ENCODE measurements at regions not wholly inside any gene's neighbourhood (a gene's known extent, or its start where the extent isn't known, plus 50 kb on each side); places are given as distances from the start of the nearest gene placed in this dataset.
"Not testable (repeated sequence)": the region's sequence is repeated elsewhere in the genome, so short reads cannot be mapped to it uniquely, and the experiment has no call there.

GRCh38 chr5:17106521-17106920 is 110.9 kb upstream of the BASP1 start:
- Histone ChIP-seq H3K4me1 (ENCODE audit: low read depth, poor library complexity, severe bottlenecking) (no peaks in the 10 kb centered on the region), H4K20me1 (ENCODE audit: insufficient read depth) (no peaks in the 10 kb centered on the region), H3K27ac (no peak overlapping the region), H3K27me3 (ENCODE audit: insufficient read depth, low read depth) (no peaks in the 10 kb centered on the region), H3K4me2 (no peak overlapping the region), H3K79me2 (ENCODE audit: insufficient read depth, low read depth) (no peaks in the 10 kb centered on the region), H2AFZ (ENCODE audit: low read depth) (no peak overlapping the region), H3K4me3 (IDR thresholded peaks at IDR 0.05; ENCODE audit: insufficient read depth, low read depth, low read length) (no peak overlapping the region), H3K36me3 (ENCODE audit: insufficient read depth) (no peaks in the 10 kb centered on the region), H3K9ac (no peak overlapping the region)
- no peak for TF ChIP-seq CTCF (conservative IDR thresholded peaks at IDR 0.05; ENCODE audit: low read depth, low read length)

GRCh38 chr5:17112091-17112716 is 105.2 kb upstream of the BASP1 start:
- H3K4me3 ChIP-seq (IDR thresholded peaks at IDR 0.05; ENCODE audit: insufficient read depth, low read depth, low read length); H3K4me1 ChIP-seq (ENCODE audit: low read depth, poor library complexity, severe bottlenecking); H3K27ac ChIP-seq; H3K79me2 ChIP-seq (ENCODE audit: insufficient read depth, low read depth); H4K20me1 ChIP-seq (ENCODE audit: insufficient read depth); H3K9ac ChIP-seq; H3K4me2 ChIP-seq; H3K36me3 ChIP-seq (ENCODE audit: insufficient read depth); H2AFZ ChIP-seq (ENCODE audit: low read depth); H3K27me3 ChIP-seq (ENCODE audit: insufficient read depth, low read depth): not testable (repeated sequence)

- Histone ChIP-seq H3K79me2 (ENCODE audit: insufficient read depth, low read depth) (no peaks in the 10 kb centered on the region), H3K9ac (no peak overlapping the region), H3K4me2 (no peak overlapping the region), H4K20me1 (ENCODE audit: insufficient read depth) (no peaks in the 10 kb centered on the region), H3K36me3 (ENCODE audit: insufficient read depth) (no peaks in the 10 kb centered on the region), H2AFZ (ENCODE audit: low read depth) (no peak overlapping the region), H3K27me3 (ENCODE audit: insufficient read depth, low read depth) (no peaks in the 10 kb centered on the region), H3K27ac (no peak overlapping the region), H3K4me3 (IDR thresholded peaks at IDR 0.05; ENCODE audit: insufficient read depth, low read depth, low read length) (no peak overlapping the region), H3K4me1 (ENCODE audit: low read depth, poor library complexity, severe bottlenecking) (no peaks in the 10 kb centered on the region)
- no peak for TF ChIP-seq CTCF (conservative IDR thresholded peaks at IDR 0.05; ENCODE audit: low read depth, low read length)
Observed at GRCh38 chr5:17113174-17113958, 104.1 kb upstream of the BASP1 start.

GRCh38 chr5:17114233-17114632 is 103.2 kb upstream of the BASP1 start:
- Histone ChIP-seq H3K27ac (no peak overlapping the region), H3K36me3 (ENCODE audit: insufficient read depth) (no peaks in the 10 kb centered on the region), H3K4me3 (IDR thresholded peaks at IDR 0.05; ENCODE audit: insufficient read depth, low read depth, low read length) (no peak overlapping the region), H3K4me2 (no peak overlapping the region), H3K27me3 (ENCODE audit: insufficient read depth, low read depth) (no peaks in the 10 kb centered on the region), H4K20me1 (ENCODE audit: insufficient read depth) (no peaks in the 10 kb centered on the region), H3K79me2 (ENCODE audit: insufficient read depth, low read depth) (no peaks in the 10 kb centered on the region), H2AFZ (ENCODE audit: low read depth) (no peak overlapping the region), H3K4me1 (ENCODE audit: low read depth, poor library complexity, severe bottlenecking) (no peaks in the 10 kb centered on the region), H3K9ac (no peak overlapping the region)
- TF ChIP-seq CTCF (conservative IDR thresholded peaks at IDR 0.05; ENCODE audit: low read depth, low read length), result no peak
